Right renal cortex interstitium (tissue), 3 donors: ENCODE measurements at regions not wholly inside any gene's neighbourhood (a gene's known extent, or its start where the extent isn't known, plus 50 kb on each side); places are given as distances from the start of the nearest gene placed in this dataset.

ENCODE experiments used
- DNase-seq, 3 donors: peaks; one replicate each; pipeline ENCODE4 v3.0.0-alpha.2; 2013; ENCODE audit warnings: low read depth in 3 of 3, low spot score in 2 of 3

GRCh38 chr6:37104824-37105147, 65.2 kb upstream of the PIM1 start:
- DNase-seq = no peak

DNA sequence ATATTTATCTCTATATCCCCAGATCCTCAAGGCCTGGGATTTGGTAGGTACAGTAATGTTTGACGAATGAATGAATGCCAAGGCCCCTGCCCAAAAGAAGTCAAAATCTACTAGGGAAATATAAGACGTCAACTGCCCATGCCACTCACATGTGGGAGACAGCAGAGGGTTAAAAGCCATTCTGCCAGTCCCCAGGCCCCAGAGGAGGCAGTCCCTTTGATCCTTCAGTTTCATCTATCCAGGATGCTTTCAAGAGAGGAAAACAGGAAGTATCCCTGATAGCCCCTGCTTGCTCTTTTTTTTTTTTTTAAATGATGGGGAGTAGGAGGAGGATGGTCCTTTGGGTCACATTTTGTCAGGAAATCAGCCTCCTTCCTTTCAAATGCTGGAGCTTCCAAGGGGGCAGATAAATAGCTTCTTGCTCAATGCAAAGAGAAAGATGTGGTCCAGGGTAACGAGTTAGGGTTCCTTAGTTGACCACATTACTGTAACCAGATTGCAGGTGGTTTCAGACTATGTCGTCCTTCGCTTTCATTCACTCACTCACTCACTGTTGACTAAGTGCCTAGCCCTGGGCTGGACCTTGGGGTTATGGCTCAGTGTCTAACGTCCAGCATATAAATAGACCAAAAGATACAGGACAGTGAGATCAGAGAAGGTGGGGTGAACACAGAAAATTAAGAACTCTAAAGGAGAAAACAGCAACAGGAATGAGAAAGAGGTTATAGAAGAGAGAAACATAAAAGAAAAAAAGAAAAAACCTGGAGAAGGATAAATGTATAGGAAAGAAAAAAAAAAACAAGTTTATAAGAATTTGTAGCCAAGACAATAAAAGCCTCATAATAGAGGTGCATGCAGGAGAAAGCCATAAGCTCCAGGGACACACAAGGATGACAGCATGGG, 64.6 kb upstream of the PIM1 start:
- no peak for DNase-seq

DNA sequence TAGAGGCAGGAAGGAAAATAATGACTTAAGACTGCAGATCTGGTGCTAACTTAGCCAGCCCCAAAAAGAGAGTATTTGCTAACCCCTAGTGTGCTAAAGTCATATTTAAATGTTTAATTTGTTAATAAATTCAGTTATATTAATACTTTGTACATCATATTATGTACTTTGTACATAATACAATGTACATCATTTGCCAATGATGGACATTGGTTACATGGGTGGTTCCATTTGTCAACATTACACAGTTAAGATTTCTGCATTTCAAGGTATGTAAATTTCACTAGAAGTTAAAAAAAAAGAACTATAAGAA, 63.9 kb upstream of the PIM1 start:
- no peak for DNase-seq

DNA sequence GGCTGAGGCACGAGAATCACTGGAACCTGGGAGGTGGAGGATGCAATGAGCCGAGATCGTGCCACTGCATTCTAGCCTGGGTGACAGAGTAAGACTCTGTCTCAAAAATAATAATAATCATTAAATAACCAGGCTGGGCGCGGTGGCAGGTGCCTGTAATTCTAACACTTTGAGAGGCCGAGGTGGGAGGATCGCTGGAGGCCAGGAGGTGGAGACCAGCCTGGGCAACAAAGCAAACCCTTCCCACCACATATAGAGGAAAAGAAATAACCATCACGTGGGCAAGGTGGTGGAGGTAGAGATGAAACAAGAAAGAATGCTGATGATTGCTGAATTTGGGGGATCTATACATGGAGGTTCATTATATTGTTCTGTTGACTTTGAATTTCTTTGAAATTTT, 63.4 kb upstream of the PIM1 start:
- DNase-seq = no peak

GRCh38 chr6:37106982-37107491, 62.9 kb upstream of the PIM1 start:
- DNase-seq = no peak

- DNase-seq = no peak
Measured at GRCh38 chr6:37109714-37110499, 60.0 kb upstream of the PIM1 start.

GRCh38 chr6:37110500-37111461, 59.2 kb upstream of the PIM1 start:
- DNase-seq = no peak

DNA sequence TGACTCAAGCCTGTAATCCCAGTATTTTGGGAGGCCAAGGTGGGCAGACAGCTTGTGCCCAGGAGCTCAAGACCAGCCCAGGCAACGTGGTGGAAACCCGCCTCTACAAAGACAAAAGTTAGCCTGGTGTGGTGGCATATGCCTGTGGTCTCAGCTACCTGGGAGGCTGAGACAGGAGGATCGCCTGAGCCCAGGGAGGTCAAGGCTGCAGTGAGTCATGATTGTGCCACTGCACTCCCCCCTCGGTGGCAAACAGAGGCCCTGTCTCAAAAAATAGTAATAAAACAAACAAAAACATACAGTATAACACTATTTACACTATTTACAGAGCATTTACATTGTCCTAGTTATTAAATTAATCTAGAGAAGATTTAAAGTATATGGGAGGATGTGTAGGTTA, 56.0 kb upstream of the PIM1 start:
- DNase-seq = no peak

DNA sequence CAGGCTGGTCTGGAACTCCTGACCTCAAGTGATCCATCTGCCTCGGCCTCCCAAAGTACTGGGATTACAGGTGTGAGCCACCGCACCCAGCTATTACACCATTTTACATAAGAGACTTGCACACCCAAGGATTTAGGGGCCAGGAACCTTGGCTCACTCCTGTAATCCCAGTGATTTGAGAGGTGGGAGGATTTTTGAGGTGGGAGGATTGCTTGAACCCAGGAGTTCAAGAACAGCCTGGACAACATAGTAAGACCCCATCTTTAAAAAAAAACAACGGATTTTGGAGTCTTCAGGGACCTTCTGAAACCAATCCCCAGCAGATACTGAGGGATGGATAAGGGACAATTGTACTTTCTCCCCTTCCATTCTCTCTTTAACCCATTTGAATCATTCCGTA, 55.3 kb upstream of the PIM1 start:
- no peak for DNase-seq

DNA sequence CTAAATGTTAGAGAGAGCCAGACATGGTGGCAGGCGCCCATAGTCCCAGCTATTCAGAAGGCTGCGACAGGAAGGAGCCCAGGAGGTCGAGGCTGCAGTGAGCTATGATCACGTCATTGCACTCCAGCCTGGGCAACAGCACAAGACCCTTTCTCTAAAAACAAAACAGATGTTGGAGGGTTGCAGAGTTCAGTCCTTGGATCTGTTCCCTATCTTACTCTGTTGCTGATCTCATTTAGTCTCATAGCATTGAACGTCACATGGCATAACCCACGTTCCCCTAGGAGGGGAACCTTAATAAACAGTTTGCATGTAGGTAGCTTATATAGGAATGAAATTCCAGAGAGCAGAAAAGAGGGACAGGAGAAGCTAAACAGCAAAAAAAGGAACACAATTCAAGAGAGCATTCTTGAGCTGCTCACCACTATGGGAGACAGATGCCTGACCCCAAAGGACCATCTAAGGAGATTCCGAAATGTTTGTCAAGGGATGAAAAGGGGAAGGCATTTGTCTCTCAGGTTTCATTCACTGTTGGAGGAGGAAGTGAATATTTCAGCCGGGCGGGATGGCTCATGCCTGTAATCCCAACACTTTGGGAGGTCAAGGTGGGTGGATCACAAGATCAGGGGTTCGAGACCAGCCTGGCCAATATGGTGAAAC, 54.6 kb upstream of the PIM1 start:
- no peak for DNase-seq

- no peak for DNase-seq
Measured at GRCh38 chr6:37116326-37116725, 53.6 kb upstream of the PIM1 start.

DNA sequence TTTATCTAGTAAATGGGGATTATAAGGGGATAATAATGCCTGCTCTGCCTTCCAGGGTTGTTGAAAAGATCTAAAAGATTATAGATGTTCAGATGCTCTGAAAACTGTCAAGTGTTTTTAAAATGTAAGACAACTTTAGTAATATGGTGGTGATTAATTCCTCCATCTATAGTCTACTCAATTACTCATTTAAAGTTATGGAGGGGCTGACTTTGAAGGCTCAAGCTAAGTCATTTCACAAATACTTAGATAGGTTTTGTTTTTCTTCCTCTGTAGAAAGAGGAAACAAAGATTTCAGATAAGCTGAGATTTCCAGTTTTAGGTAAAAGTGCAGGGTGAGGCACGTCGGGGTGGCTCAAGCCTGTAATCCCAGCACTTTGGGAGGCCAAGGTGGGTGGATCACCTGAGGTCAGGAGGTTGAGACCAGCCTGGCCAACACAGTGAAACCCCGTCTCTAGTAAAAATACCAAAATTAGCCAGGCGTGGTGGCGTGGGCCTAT, 50.5 kb upstream of the PIM1 start:
- DNase-seq = no peak
